ENCODE measurements at regions not wholly inside any gene's neighbourhood (a gene's known extent, or its start where the extent isn't known, plus 50 kb on each side); places are given as distances from the start of the nearest gene placed in this dataset.

GRCh38 chr13:65454403-65454802, 1775.7 kb downstream of the PCDH9 start:
- no peak for FAIRE-seq
- DNase-seq (ENCODE audit: insufficient read length, low spot score): no peak
- TF ChIP-seq POLR2A (IDR thresholded peaks at IDR 0.05; ENCODE audit: low read depth, low read length): no peak

- TF ChIP-seq POLR2A (IDR thresholded peaks at IDR 0.05; ENCODE audit: low read depth, low read length): no peak
- DNase-seq (ENCODE audit: insufficient read length, low spot score) (no peak), FAIRE-seq (no peak)
Observed at GRCh38 chr13:65453982-65454381, 1776.2 kb downstream of the PCDH9 start.

- DNase-seq (ENCODE audit: insufficient read length, low spot score) (no peak), FAIRE-seq (no peak)
- TF ChIP-seq POLR2A (IDR thresholded peaks at IDR 0.05; ENCODE audit: low read depth, low read length): no peak
Observed at GRCh38 chr13:65445340-65445739, 1784.8 kb downstream of the PCDH9 start.

- no peak for TF ChIP-seq POLR2A (IDR thresholded peaks at IDR 0.05; ENCODE audit: low read depth, low read length)
- DNase-seq (ENCODE audit: insufficient read length, low spot score): no peak
- FAIRE-seq: no peak
Observed at GRCh38 chr13:65435590-65435989, 1794.5 kb downstream of the PCDH9 start.

GRCh38 chr13:65417953-65418352, 1812.2 kb downstream of the PCDH9 start:
- TF ChIP-seq POLR2A (IDR thresholded peaks at IDR 0.05; ENCODE audit: low read depth, low read length): no peak
- FAIRE-seq (no peak), DNase-seq (ENCODE audit: insufficient read length, low spot score) (no peak)

- no peak for DNase-seq (ENCODE audit: insufficient read length, low spot score)
- no peak for TF ChIP-seq POLR2A (IDR thresholded peaks at IDR 0.05; ENCODE audit: low read depth, low read length)
- FAIRE-seq: no peak
Observed at GRCh38 chr13:65416784-65417183, 1813.4 kb downstream of the PCDH9 start.

- FAIRE-seq: no peak
- no peak for DNase-seq (ENCODE audit: insufficient read length, low spot score)
- TF ChIP-seq POLR2A (IDR thresholded peaks at IDR 0.05; ENCODE audit: low read depth, low read length): no peak
Observed at GRCh38 chr13:65414187-65414586, 1815.9 kb downstream of the PCDH9 start.

- TF ChIP-seq POLR2A (IDR thresholded peaks at IDR 0.05; ENCODE audit: low read depth, low read length): no peak
- FAIRE-seq (no peak), DNase-seq (ENCODE audit: insufficient read length, low spot score) (no peak)
Observed at GRCh38 chr13:65411521-65411920, 1818.6 kb downstream of the PCDH9 start.

- FAIRE-seq (no peak), DNase-seq (ENCODE audit: insufficient read length, low spot score) (no peak)
- TF ChIP-seq POLR2A (IDR thresholded peaks at IDR 0.05; ENCODE audit: low read depth, low read length): no peak
Observed at GRCh38 chr13:65410791-65411190, 1819.3 kb downstream of the PCDH9 start.

- FAIRE-seq (no peak), DNase-seq (ENCODE audit: insufficient read length, low spot score) (no peak)
- TF ChIP-seq POLR2A (IDR thresholded peaks at IDR 0.05; ENCODE audit: low read depth, low read length): no peak
Observed at GRCh38 chr13:65401315-65401714, 1828.8 kb downstream of the PCDH9 start.

- FAIRE-seq: no peak
- TF ChIP-seq POLR2A (IDR thresholded peaks at IDR 0.05; ENCODE audit: low read depth, low read length): no peak
Observed at GRCh38 chr13:65400702-65401101, 1829.4 kb downstream of the PCDH9 start.

GRCh38 chr13:65387743-65388347, 1842.3 kb downstream of the PCDH9 start:
- FAIRE-seq (no peak), DNase-seq (ENCODE audit: insufficient read length, low spot score) (no peak)
- TF ChIP-seq POLR2A (IDR thresholded peaks at IDR 0.05; ENCODE audit: low read depth, low read length): no peak

More at GRCh38 chr13:65400702-65401101, 1829.4 kb downstream of the PCDH9 start:
- DNase-seq (ENCODE audit: insufficient read length, low spot score): no peak

GRCh38 chr13:65378943-65379519, 1851.1 kb downstream of the PCDH9 start:
- FAIRE-seq: no peak
- TF ChIP-seq POLR2A (IDR thresholded peaks at IDR 0.05; ENCODE audit: low read depth, low read length): no peak
- no peak for DNase-seq (ENCODE audit: insufficient read length, low spot score)

GRCh38 chr13:65378484-65378883, 1851.7 kb downstream of the PCDH9 start:
- FAIRE-seq (no peak), DNase-seq (ENCODE audit: insufficient read length, low spot score) (no peak)
- TF ChIP-seq POLR2A (IDR thresholded peaks at IDR 0.05; ENCODE audit: low read depth, low read length): no peak

- FAIRE-seq (no peak), DNase-seq (ENCODE audit: insufficient read length, low spot score) (no peak)
- no peak for TF ChIP-seq POLR2A (IDR thresholded peaks at IDR 0.05; ENCODE audit: low read depth, low read length)
Observed at GRCh38 chr13:65368832-65369231, 1861.3 kb downstream of the PCDH9 start.

All from H54 (cell line).